Upper lobe of left lung (tissue), 6 donors: ENCODE measurements at regions not wholly inside any gene's neighbourhood (a gene's known extent, or its start where the extent isn't known, plus 50 kb on each side); places are given as distances from the start of the nearest gene placed in this dataset.

Source experiments
- ATAC-seq, 2 donors: fragments of 200-7000 bp; cut with Tn5 transposase; one replicate each; pipeline ENCODE4 v1.9.1; 2022; ENCODE audit warnings: mild to moderate bottlenecking in 2 of 2, moderate library complexity in 2 of 2; ENCODE audit not compliant: low FRiP score in 2 of 2
- DNase-seq, 2 donors: peaks; one replicate each; pipeline ENCODE4 v3.0.0-alpha.2; 2019 to 2020
- H3K27ac ChIP-seq, 4 donors: fragments of 200-600 bp; sonication (generic); one replicate each; pipeline ENCODE4 v1.5.1; 2016 to 2019
- H3K27me3 ChIP-seq, 4 donors: fragments of 200-600 bp; sonication (generic); one replicate each; pipeline ENCODE4 v1.5.1; 2017 to 2019
- H3K36me3 ChIP-seq, 4 donors: fragments of 200-600 bp; sonication (generic); one replicate each; pipeline ENCODE4 v1.5.1; 2016 to 2019
- H3K4me1 ChIP-seq, 4 donors: fragments of 200-600 bp; sonication (generic); one replicate each; pipeline ENCODE4 v1.5.1; 2018 to 2019
- H3K4me3 ChIP-seq, 4 donors: fragments of 200-600 bp; sonication (generic); one replicate each; pipeline ENCODE4 v1.5.1; 2017 to 2019; ENCODE audit warnings: mild to moderate bottlenecking in 2 of 4, moderate library complexity in 1 of 4
- H3K9me3 ChIP-seq, 4 donors: fragments of 200-600 bp; sonication (generic); one replicate each; pipeline ENCODE4 v1.5.1; 2018 to 2019
- EP300 ChIP-seq, 4 donors: sonication (generic); formaldehyde crosslinking; IDR thresholded peaks; one replicate each; pipeline ENCODE4 v1.5.1; 2017; ENCODE audit warnings: antibody characterized with exemption in 4 of 4, control low read depth in 2 of 4
- POLR2A ChIP-seq, 4 donors: fragments of 450-650 bp; IDR thresholded peaks; one replicate each; pipeline ENCODE4 v1.5.1; 2016 to 2017; ENCODE audit warnings: antibody characterized with exemption in 4 of 4, mild to moderate bottlenecking in 2 of 4
- POLR2AphosphoS5 ChIP-seq, 2 donors: sonication (generic); formaldehyde crosslinking; IDR thresholded peaks; one replicate each; pipeline ENCODE4 v1.5.1; 2017; ENCODE audit warnings: antibody characterized with exemption in 2 of 2
- WGBS, 2 donors: methylation state at CpG; one replicate each; pipeline ENCODE4 v1.1.5; 2017 to 2018; 5-methylcytosine and 5-hydroxymethylcytosine counted together
- TF ChIP-seq, protein P1 (sequence below), 6 experiments: fragments of 450-650 bp in 4 of 6; fragments of 200-600 bp in 2 of 6; sonication (generic) in 2 of 6; IDR thresholded peaks; one replicate each; pipeline ENCODE4 v1.5.1; 2016 to 2019; ENCODE audit warnings: antibody characterized with exemption in 6 of 6
- donor health status: DM: no; HTN: no; CAD: no; lungs with moderate emphysema.
- donor health status: DM: no; HTN: yes; CAD: no; lungs with severe emphysema.

DNA sequence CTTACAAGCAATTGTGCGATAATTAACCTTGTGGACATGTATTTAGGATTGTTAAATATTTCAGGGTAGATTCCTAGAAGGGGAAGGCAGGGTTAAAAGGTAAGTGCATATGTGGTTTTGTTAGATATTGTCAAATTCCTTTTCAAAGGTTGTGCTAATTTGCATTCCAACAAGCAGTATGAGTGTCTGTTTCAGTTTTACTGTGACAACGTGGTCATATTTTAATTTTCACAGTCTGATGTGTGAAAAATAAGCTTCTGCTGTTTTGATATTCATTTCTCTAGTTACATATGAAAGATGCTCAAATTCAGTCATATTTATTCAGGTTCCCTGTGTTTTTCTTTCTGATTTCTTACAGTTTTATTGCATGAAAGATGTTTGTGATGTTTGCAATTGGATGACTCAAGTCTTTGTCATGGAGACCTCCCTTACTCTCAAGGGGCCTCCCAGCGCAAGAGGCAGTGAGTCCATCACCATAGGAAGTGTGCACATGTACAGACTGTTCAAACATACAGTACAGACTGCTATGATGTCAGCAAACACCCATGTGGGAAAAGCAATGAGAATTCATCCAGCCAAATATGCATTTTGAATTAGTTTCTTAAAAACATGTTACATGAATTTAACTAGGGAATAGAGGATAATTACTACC lies 310.8 kb downstream of the GALR1 start:
- peak in 1 of 2 donors; percentile 90 for ATAC-seq
- WGBS, 2 donors = 74 to 78% methylated on average over 3 of the region's 3 CpGs

DNA sequence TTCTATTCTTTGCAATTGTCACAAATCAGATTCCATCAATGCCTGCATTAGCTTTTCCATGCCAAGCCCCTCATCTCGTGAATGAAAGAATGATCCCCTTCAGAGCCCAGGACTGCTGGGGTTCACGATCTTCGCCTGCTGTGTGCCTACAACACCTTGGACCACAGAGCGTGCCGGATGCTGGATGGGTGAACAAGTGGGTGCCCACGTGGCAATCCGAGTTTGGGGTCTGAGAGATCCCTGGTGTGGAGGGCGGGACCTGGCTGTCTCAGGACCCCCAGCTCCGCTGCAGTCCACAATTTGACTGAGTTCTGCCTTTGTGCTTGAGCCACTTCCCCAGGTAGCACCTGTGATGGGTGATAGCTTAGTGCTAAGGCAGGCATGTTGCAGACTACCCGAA lies 317.0 kb downstream of the GALR1 start:
- Histone ChIP-seq H3K4me1 (no peaks in the 10 kb centered on the region), H3K36me3 (no peaks in the 10 kb centered on the region), H3K27ac (no peak overlapping the region), H3K4me3 (no peak overlapping the region), H3K27me3 (no peaks in the 10 kb centered on the region), H3K9me3 (peaks cover 0 to 14% (median 0%) of the 10 kb centered on the region in 4 donors)
- TF ChIP-seq EP300 (IDR thresholded peaks at IDR 0.05) (no peak), POLR2A (IDR thresholded peaks at IDR 0.05) (no peak), POLR2AphosphoS5 (IDR thresholded peaks at IDR 0.05) (no peak)
- TF ChIP-seq, protein P1, sequence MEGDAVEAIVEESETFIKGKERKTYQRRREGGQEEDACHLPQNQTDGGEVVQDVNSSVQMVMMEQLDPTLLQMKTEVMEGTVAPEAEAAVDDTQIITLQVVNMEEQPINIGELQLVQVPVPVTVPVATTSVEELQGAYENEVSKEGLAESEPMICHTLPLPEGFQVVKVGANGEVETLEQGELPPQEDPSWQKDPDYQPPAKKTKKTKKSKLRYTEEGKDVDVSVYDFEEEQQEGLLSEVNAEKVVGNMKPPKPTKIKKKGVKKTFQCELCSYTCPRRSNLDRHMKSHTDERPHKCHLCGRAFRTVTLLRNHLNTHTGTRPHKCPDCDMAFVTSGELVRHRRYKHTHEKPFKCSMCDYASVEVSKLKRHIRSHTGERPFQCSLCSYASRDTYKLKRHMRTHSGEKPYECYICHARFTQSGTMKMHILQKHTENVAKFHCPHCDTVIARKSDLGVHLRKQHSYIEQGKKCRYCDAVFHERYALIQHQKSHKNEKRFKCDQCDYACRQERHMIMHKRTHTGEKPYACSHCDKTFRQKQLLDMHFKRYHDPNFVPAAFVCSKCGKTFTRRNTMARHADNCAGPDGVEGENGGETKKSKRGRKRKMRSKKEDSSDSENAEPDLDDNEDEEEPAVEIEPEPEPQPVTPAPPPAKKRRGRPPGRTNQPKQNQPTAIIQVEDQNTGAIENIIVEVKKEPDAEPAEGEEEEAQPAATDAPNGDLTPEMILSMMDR (IDR thresholded peaks at IDR 0.05) = no peak
- ATAC-seq (no peak), DNase-seq (peak in 1 of 2 donors; percentile 22)
- 74 to 94% methylated on average over 4 to 10 of the region's 10 CpGs for WGBS, 2 donors

More for the DNA sequence above, 310.8 kb downstream of the GALR1 start:
- Histone ChIP-seq H3K4me3 (no peak overlapping the region), H3K9me3 (no peaks in the 10 kb centered on the region), H3K4me1 (no peaks in the 10 kb centered on the region), H3K36me3 (no peaks in the 10 kb centered on the region), H3K27me3 (no peaks in the 10 kb centered on the region), H3K27ac (no peak overlapping the region)
- TF ChIP-seq, protein P1 (IDR thresholded peaks at IDR 0.05) = no peak
- TF ChIP-seq POLR2AphosphoS5 (IDR thresholded peaks at IDR 0.05) = no peak
- DNase-seq = no peak

DNA sequence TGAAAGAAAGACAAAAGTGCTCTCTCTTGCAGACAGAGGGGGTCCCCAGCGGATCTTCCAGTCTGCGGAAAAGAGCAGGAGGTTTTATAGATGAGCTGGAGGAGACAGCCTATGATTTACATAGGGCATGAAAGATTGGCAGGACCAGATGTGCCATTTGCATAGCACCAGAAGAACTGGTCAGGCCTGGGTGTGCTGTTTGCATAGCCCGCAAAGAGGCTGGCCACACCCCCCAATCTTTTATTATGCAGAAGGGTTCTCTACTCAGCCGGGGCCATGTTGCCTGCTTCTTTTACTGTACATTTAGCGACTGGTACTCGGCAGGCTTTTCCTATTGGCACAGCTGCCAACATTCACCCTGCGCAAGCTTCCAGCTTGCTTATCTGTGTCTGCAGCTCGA lies 317.6 kb downstream of the GALR1 start:
- Histone ChIP-seq H3K27ac (no peak overlapping the region), H3K27me3 (no peaks in the 10 kb centered on the region), H3K9me3 (peaks cover 0 to 14% (median 0%) of the 10 kb centered on the region in 4 donors), H3K36me3 (no peaks in the 10 kb centered on the region), H3K4me1 (no peaks in the 10 kb centered on the region), H3K4me3 (no peak overlapping the region)
- ATAC-seq = no peak
- WGBS, 2 donors = 71 to 76% methylated on average over 8 of the region's 8 CpGs
- DNase-seq = no peak
- TF ChIP-seq EP300 (IDR thresholded peaks at IDR 0.05) (no peak), POLR2AphosphoS5 (IDR thresholded peaks at IDR 0.05) (no peak), POLR2A (IDR thresholded peaks at IDR 0.05) (no peak)
- TF ChIP-seq, protein P1 (IDR thresholded peaks at IDR 0.05) = no peak

DNA sequence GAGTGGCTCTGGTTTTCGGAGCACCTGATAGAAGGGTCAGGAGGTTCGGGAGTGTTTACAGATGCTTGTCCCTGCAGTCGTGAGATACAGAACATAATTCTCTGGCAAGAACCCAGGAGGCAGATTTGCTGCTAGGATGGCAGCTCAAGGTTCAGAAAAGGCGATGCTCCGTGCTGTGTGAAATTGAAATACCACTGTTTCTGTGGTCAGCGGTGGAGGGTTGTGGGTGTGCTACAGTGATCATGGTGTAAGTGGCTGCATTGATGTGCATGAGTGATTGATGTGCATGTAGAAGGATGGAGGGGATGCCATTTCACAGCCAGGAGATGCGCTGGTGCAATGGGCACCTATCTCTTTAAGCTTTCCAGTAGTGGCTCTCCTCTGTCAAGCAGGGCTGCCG lies 322.1 kb downstream of the GALR1 start:
- no peaks in the 10 kb centered on the region for H3K4me1 ChIP-seq
- H3K36me3 ChIP-seq = no peaks in the 10 kb centered on the region
- peaks cover 0 to 14% (median 0%) of the 10 kb centered on the region in 4 donors for H3K9me3 ChIP-seq
- H3K4me3 ChIP-seq = no peak overlapping the region
- TF ChIP-seq POLR2AphosphoS5 (IDR thresholded peaks at IDR 0.05) (no peak), POLR2A (IDR thresholded peaks at IDR 0.05) (no peak), EP300 (IDR thresholded peaks at IDR 0.05) (no peak)
- TF ChIP-seq, protein P1 (IDR thresholded peaks at IDR 0.05) = no peak
- ATAC-seq (no peak), DNase-seq (no peak)
- H3K27ac ChIP-seq = no peak overlapping the region
- 88 to 90% methylated on average over 6 to 8 of the region's 8 CpGs for whole genome bisulfite sequencing, 2 donors
- H3K27me3 ChIP-seq = no peaks in the 10 kb centered on the region

DNA sequence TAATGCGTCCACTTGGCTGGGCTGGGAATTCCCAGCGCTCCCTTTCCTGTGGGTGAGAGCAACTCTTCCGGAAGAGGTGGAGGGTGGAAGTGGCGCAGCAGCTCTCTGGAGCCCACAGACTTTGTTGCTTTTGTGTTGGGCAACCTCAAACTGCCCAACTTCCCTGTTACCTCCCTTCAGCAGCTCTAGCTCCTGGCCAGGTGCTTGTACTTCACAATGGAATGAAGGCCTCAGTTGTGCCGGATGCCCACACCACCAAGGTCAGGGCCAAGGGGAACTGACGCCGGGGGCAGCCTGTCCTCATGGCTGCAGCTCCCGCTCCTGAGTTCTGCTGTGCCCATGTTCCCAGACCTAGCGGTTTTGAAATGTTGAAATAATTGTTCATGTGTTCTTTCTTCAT lies 322.9 kb downstream of the GALR1 start:
- Histone ChIP-seq H3K9me3 (peaks cover 0 to 13% (median 0%) of the 10 kb centered on the region in 4 donors), H3K4me3 (no peak overlapping the region), H3K4me1 (no peaks in the 10 kb centered on the region), H3K36me3 (no peaks in the 10 kb centered on the region), H3K27ac (no peak overlapping the region), H3K27me3 (no peaks in the 10 kb centered on the region)
- no peak for ATAC-seq
- no peak for DNase-seq
- TF ChIP-seq POLR2AphosphoS5 (IDR thresholded peaks at IDR 0.05) = no peak
- no peak for TF ChIP-seq POLR2A (IDR thresholded peaks at IDR 0.05)
- no peak for TF ChIP-seq EP300 (IDR thresholded peaks at IDR 0.05)
- TF ChIP-seq, protein P1 (IDR thresholded peaks at IDR 0.05) = no peak
- 87 to 91% methylated on average over 9 of the region's 9 CpGs for WGBS, 2 donors
